ENCODE measurements at regions not wholly inside any gene's neighbourhood (a gene's known extent, or its start where the extent isn't known, plus 50 kb on each side); places are given as distances from the start of the nearest gene placed in this dataset.

DNA sequence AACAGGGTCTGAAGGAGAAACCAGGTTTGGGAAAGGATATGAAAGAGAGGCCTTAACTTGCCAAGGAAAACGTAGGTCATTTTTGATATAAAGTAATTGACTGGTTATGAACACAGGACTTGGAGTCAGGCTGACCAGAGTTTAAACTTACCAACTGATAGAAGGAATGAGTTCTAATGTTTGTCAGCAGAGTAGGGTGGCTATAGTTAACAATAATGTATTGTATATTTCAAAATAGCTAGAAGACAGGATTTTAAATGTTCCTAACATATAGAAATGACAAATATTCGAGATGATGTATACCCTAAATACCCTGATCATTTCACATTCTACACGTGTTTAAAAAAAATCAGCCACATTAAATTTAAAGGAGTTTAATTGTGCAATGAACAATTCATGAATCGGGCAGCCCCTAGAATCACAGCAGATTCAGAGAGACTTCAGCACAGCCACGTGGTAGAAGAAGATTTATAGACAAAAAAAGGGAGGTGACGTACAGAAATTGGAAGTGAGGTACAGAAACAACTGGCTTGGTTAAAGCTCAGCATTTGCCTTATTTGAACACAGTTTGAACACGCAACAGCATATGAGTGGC is 52.5 kb upstream of the PLEKHG7 start:
- H3K36me3 Mint-ChIP-seq, result no peaks in the 10 kb centered on the region
- no peak overlapping the region for H3K4me3 Mint-ChIP-seq
- no peak overlapping the region for H3K27ac Mint-ChIP-seq
- no peaks in the 10 kb centered on the region for H3K9me3 Mint-ChIP-seq (ENCODE audit: low read depth)
- peaks cover 13% of the 10 kb centered on the region for H3K4me1 Mint-ChIP-seq (ENCODE audit: low read depth)
- H3K27me3 Mint-ChIP-seq, result no peaks in the 10 kb centered on the region

DNA sequence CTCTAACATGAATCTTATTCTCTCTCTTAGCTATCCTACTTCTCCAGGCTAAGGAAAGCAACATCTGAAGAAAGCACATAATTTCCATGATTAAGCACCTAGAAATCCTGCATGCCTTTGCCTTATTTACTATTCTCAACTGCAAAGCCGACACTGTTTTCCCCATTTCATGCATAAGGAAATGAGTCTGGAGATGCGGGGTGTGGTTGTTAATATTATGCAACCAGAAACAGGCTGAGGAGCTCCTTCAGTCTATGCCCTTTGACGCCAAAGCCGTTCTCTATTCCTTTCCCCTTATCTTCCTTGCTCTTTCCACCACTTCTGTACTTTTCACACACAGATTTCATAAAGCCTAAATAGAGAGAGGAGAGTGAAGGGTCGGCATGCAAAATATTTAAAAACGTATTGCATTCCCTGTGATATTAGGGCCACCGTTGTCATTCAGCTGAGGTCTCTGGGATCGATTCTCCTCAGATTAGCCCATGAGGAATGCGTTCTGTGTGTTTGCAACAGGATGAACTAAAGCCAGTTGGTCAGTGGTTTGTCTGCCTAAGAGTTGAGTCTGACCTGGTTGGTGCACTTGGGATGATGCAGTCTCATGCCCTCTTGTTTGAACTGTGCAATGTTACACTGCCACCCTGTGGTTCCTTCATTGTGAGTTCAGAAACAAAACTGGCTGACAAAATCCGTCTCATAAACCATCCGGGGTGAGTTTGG is 53.1 kb upstream of the PLEKHG7 start:
- H3K9me3 Mint-ChIP-seq (ENCODE audit: low read depth), result no peaks in the 10 kb centered on the region
- H3K27ac Mint-ChIP-seq, result no peak overlapping the region
- no peak overlapping the region for H3K4me3 Mint-ChIP-seq
- no peaks in the 10 kb centered on the region for H3K36me3 Mint-ChIP-seq
- peaks cover 13% of the 10 kb centered on the region for H3K4me1 Mint-ChIP-seq (ENCODE audit: low read depth)
- no peaks in the 10 kb centered on the region for H3K27me3 Mint-ChIP-seq

DNA sequence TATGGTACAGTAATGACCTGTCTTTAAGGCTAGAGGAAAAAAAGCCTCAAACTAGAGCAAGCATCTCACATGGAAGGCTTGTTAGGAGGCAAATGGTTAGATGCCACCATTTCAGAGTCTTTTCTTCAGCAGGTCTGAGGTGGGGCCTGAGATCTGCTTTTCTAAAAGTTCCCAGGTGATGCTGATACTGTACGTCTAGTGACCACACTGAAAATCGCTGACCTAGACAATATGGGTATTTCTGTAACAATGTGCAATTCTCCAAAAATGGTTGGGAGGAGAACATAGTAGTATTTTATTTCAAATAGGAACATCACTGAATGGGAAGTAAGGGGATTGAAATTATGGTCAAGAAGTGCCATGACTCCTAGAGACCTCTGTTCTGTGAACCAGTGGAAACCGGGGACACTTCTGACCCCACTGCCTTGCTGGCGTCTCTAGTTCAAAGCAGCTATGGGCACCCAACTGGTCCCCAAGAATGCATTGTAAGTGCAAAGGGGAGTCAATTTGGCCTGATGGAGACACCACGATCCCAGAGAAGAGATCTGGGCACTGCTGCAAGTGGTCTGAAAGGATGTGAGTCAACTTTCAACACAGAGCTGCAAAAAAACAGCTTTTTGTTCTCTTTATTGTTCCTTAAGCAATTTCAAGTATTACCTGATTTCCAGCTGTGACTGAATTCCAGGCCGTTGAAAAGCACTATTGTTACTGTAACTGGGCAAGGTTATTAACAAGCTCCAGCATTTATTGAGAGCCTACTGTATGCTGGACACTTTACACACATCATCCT is 54.4 kb upstream of the PLEKHG7 start:
- Mint-ChIP-seq H3K4me1 (ENCODE audit: low read depth) (peaks cover 13% of the 10 kb centered on the region), H3K27me3 (no peaks in the 10 kb centered on the region), H3K4me3 (no peak overlapping the region), H3K9me3 (ENCODE audit: low read depth) (peaks cover 10% of the 10 kb centered on the region), H3K36me3 (peaks cover 6% of the 10 kb centered on the region), H3K27ac (no peak overlapping the region)

DNA sequence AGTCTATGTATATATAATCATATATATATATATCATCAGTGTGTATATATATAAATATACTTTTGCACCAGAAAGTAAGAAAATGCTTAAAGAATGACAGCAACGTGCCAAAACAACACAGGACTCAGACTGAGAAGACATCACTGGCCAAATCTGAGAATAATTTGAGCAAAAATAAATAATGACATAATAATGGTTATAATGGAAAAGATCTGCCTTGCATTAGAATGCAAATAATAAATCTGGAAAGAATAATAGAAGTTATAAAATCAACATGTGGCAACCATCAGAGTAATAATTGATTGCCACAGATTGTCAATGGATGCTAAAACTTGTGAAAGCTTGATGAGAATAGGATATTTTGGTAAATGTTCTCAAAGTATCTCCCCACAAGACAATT is 61.5 kb upstream of the PLEKHG7 start:
- no peaks in the 10 kb centered on the region for H3K27me3 Mint-ChIP-seq
- peaks cover 8% of the 10 kb centered on the region for H3K36me3 Mint-ChIP-seq
- no peak overlapping the region for H3K4me3 Mint-ChIP-seq
- H3K9me3 Mint-ChIP-seq (ENCODE audit: low read depth), result peaks cover 17% of the 10 kb centered on the region
- no peak overlapping the region for H3K27ac Mint-ChIP-seq
- H3K4me1 Mint-ChIP-seq (ENCODE audit: low read depth), result no peaks in the 10 kb centered on the region

DNA sequence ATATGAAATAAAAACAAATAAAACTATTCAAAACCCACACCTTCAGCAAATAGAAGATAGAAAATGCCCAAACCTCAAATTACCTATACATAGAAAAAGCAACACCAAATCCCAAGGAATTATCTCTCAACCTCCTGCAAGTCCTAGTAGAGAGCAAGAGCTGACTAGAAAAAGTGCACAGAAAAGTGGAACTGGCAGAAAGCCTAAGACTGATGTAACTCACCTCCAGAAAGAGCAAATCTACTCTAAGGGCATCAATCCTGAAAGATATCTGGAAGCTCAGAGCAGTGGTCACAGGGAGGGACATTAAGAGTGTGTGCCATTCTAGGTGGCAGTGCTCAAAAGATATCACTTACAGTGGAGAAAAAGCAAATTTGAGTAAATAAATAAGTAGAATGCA is 62.1 kb upstream of the PLEKHG7 start:
- Mint-ChIP-seq H3K36me3 (peaks cover 8% of the 10 kb centered on the region), H3K27me3 (no peaks in the 10 kb centered on the region), H3K27ac (no peak overlapping the region), H3K4me1 (ENCODE audit: low read depth) (no peaks in the 10 kb centered on the region), H3K9me3 (ENCODE audit: low read depth) (peaks cover 17% of the 10 kb centered on the region), H3K4me3 (no peak overlapping the region)

DNA sequence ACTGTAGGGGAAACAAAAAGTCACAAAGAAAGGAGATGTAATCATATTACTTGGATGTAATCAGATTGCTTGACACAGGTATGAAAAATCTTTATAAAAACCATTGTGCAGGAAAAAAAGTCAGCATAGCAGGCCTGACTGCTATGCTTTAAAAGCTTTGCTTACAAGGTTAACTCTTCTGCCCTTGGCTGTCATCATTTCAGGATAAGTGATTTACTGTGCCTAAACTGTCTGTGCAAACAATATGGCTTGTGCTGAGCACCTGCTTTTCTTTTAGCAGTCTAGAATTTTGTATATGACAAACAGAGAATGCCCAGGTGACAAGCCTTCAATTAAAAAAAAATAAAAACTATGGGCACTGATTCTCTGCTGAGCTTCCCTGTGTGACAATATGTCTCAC is 63.8 kb upstream of the PLEKHG7 start:
- peaks cover 2% of the 10 kb centered on the region for H3K27me3 Mint-ChIP-seq
- peaks cover 3% of the 10 kb centered on the region for H3K36me3 Mint-ChIP-seq
- no peak overlapping the region for H3K27ac Mint-ChIP-seq
- H3K4me3 Mint-ChIP-seq, result no peak overlapping the region
- H3K9me3 Mint-ChIP-seq (ENCODE audit: low read depth), result peaks cover 11% of the 10 kb centered on the region
- no peaks in the 10 kb centered on the region for H3K4me1 Mint-ChIP-seq (ENCODE audit: low read depth)

DNA sequence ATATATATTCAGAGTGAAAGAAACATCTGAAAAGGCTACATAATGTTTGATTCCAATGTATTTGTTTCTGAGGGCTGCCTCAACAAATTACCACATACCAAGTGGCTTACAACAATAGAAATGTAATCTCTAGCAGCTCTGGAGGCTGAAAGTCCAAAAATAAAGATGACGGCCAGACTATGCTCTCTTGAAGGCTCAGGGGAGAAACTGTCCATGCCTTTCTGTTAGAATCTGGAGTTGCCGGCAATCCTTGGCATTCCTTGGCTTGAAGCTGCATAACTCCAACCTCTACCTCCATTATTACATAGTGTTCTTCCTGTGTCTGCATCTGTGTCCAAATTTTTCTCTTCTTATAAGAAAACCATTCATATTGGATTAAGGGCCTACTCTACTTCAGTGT is 68.1 kb upstream of the PLEKHG7 start:
- Mint-ChIP-seq H3K27ac (no peak overlapping the region), H3K27me3 (peaks cover 2% of the 10 kb centered on the region), H3K4me3 (no peak overlapping the region), H3K9me3 (ENCODE audit: low read depth) (no peaks in the 10 kb centered on the region), H3K36me3 (no peaks in the 10 kb centered on the region), H3K4me1 (ENCODE audit: low read depth) (no peaks in the 10 kb centered on the region)

DNA sequence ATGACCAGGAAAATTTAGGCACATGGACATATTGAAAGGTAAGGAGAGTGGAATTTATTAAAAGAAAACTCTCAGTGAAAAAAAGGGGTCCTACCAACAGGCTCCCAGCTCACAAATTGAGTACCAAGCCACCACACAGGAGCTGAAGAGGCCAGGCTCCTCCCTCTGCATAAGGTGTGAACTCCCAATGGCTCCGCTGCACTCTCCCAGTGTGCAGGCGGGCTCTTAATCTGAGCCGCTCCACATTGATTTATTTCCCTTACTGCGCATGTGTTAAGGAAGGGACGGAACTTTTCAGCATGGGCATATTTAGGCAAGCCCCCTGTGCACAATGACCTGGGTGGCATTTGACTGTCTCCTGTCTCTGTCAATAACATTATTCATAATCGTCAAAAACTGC is 68.6 kb upstream of the PLEKHG7 start:
- Mint-ChIP-seq H3K4me3 (no peak overlapping the region), H3K27ac (no peak overlapping the region), H3K4me1 (ENCODE audit: low read depth) (no peaks in the 10 kb centered on the region), H3K9me3 (ENCODE audit: low read depth) (no peaks in the 10 kb centered on the region), H3K36me3 (no peaks in the 10 kb centered on the region), H3K27me3 (peaks cover 2% of the 10 kb centered on the region)

DNA sequence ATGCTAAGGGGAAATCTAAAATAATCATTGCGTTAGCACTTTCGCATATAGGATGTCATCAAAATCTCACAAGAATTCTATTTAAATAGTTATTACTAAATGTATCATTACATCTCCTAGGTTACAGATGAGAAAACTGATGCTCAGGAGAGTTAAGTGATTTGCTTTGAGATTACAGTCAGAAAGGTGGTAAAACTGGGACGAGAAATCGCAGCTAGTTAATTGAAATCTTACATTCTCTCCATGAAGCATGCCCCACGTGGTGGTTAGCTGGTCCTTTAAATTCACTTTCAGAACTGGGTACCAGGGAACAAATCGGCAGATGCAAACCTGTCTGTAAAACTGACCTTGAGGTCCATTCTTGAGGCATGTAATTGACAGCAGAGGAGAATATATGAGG is 71.8 kb upstream of the PLEKHG7 start:
- Mint-ChIP-seq H3K27me3 (peaks cover 2% of the 10 kb centered on the region), H3K27ac (no peak overlapping the region), H3K36me3 (no peaks in the 10 kb centered on the region), H3K4me1 (ENCODE audit: low read depth) (no peaks in the 10 kb centered on the region), H3K4me3 (no peak overlapping the region), H3K9me3 (ENCODE audit: low read depth) (no peaks in the 10 kb centered on the region)

DNA sequence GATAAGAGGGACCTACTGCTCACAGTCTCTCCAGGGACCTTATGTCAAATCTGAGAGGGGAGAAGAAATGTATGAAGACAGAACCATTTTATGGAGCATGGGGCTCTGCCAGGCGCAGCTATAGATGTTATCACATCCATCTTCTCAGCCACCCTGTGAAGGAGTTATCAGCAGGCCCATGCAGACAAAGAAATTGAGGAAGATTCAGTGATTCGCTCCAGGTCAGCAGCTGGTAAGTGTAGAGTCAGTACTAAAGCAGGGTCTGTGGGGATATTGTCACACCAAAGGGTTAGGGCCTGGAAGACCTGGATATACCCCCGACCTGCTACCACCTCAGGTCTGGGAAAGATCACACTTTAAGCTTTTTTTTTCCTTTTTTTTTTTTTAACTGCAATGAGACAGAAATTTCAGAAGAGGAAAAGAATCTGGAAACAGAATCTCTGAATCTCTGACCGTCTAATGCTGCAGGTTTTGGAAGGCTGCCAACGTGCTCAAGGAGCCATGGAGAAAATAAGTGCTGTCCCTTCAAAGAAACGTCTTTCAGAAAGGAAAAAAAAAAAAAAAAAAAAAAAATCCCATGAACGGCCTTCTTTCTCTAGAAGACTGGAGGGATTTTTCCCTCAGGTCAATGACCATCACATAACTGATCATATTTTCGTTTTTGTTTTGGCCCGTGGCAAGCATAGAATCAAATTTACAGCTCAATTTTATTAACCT is 73.3 kb upstream of the PLEKHG7 start:
- H3K4me1 Mint-ChIP-seq (ENCODE audit: low read depth), result peaks cover under 1% of the 10 kb centered on the region
- H3K27ac Mint-ChIP-seq, result no peak overlapping the region
- H3K36me3 Mint-ChIP-seq, result no peaks in the 10 kb centered on the region
- no peaks in the 10 kb centered on the region for H3K9me3 Mint-ChIP-seq (ENCODE audit: low read depth)
- no peak overlapping the region for H3K4me3 Mint-ChIP-seq
- H3K27me3 Mint-ChIP-seq, result peaks cover 1% of the 10 kb centered on the region

DNA sequence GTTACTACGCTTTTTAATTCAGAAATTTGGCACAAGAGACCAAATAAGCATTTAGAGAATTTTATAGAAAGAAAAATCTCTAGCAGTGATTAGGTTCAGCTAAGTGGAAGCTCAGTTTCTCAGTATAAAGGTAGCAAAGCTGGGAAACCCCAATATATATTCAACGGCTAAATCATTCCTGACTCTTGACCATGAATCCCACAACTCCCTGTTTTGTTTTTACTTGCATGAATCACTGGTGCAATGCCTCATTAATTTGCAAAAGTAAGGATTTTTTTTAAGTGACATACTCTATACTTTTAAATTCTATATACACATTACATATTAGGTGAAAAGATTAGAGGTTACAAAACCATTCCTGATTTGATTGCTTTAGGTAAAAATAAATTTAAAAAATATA is 74.3 kb upstream of the PLEKHG7 start:
- no peaks in the 10 kb centered on the region for H3K9me3 Mint-ChIP-seq (ENCODE audit: low read depth)
- H3K4me3 Mint-ChIP-seq, result no peak overlapping the region
- no peak overlapping the region for H3K27ac Mint-ChIP-seq
- no peaks in the 10 kb centered on the region for H3K36me3 Mint-ChIP-seq
- peaks cover 1% of the 10 kb centered on the region for H3K4me1 Mint-ChIP-seq (ENCODE audit: low read depth)
- H3K27me3 Mint-ChIP-seq, result no peaks in the 10 kb centered on the region

DNA sequence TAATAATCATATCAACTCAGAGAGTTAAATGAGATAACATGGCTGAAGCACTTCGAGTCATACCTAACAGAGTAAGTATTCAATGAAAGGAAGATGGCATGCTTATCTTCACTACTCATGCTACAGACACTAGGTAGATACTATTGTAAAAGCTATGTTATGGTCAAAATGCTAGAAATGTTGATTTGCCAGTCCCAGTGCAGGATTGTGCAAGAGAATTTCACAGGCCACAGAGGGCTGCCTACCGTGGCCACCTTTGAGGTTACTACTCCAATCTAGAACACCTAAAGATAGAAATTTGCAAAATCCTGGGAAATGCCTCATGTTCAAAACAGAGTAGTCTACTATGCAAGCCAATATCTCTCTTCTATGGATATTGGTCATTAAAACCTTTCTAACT is 75.3 kb upstream of the PLEKHG7 start:
- Mint-ChIP-seq H3K4me3 (no peak overlapping the region), H3K27me3 (no peaks in the 10 kb centered on the region), H3K9me3 (ENCODE audit: low read depth) (no peaks in the 10 kb centered on the region), H3K4me1 (ENCODE audit: low read depth) (peaks cover 1% of the 10 kb centered on the region), H3K36me3 (no peaks in the 10 kb centered on the region), H3K27ac (no peak overlapping the region)

DNA sequence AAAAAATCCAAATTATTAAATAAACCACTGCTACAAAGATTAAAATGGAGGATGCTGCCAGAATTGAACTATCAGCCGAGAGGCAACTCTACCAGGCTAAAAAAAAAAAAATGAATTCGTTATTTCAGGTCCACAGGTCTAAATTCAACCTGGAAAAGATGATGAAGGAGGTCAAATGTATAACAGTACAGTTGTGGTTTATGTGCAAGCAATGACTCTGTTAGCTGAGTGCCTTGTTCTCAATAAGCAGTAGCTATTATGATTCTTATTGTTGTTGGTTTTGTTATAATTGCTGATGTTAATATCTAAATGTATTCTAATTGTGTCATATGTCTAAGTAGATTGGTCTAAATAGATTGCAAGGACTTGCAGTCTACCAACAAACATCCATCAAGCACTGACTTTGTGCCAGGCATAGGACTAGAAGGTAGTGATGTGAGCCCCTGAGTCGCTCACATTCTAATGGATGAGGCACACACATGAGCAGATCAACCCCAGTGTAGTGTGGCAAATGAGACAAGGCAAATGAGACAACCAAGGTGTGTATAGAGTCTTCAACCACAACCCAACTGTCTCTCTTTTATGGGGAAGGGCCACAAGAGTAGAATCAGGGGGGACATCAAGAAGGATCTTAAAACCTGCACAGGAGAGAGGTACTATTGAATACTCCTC is 77.0 kb upstream of the PLEKHG7 start:
- Mint-ChIP-seq H3K27me3 (no peaks in the 10 kb centered on the region), H3K9me3 (ENCODE audit: low read depth) (peaks cover 9% of the 10 kb centered on the region), H3K27ac (no peak overlapping the region), H3K4me3 (no peak overlapping the region), H3K36me3 (peaks cover 6% of the 10 kb centered on the region), H3K4me1 (ENCODE audit: low read depth) (peaks cover 1% of the 10 kb centered on the region)

DNA sequence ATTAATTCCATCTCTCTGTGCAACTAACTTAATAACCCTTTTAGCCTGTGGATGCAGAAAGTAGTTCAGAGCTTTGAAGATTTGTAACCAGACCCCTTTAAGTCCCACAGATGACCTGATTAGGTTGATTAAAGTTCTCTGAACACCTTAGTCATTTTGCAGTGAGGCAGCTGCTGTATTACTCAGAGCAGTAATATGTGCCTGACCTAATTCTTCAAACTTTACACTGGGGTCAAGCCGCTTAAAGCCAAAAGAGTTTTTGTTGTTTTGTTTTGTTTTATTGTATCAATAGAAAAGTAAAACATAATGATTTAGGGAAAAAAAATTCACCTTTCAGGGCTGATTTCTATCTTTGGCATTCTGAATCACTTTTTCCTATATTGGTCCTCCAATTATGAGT is 78.6 kb upstream of the PLEKHG7 start:
- H3K9me3 Mint-ChIP-seq (ENCODE audit: low read depth), result peaks cover 12% of the 10 kb centered on the region
- no peak overlapping the region for H3K4me3 Mint-ChIP-seq
- H3K36me3 Mint-ChIP-seq, result peaks cover 12% of the 10 kb centered on the region
- H3K4me1 Mint-ChIP-seq (ENCODE audit: low read depth), result peaks cover 1% of the 10 kb centered on the region
- no peak overlapping the region for H3K27ac Mint-ChIP-seq
- no peaks in the 10 kb centered on the region for H3K27me3 Mint-ChIP-seq
